ENCODE measurements at regions not wholly inside any gene's neighbourhood (a gene's known extent, or its start where the extent isn't known, plus 50 kb on each side); places are given as distances from the start of the nearest gene placed in this dataset.

DNA sequence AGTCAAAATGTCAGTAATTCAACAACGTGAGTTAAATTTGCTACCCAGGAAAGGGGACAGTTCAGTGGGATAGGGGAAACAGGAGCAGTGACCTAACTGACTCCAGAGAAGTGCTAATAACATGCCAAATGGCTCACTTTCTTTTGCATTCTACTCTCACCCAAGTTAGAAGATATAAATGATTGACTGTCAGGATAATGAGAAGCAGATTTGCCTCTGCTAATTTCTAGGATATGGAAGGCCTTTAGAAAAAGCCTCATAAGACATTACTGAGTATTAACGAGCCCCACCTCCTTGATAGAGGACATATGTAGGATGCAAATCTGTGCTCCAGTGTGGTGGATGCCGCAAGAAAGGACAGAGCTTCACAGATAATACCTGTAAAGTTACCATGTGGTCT lies 318.6 kb upstream of the NT5C1B start:
- TF ChIP-seq, protein P1, sequence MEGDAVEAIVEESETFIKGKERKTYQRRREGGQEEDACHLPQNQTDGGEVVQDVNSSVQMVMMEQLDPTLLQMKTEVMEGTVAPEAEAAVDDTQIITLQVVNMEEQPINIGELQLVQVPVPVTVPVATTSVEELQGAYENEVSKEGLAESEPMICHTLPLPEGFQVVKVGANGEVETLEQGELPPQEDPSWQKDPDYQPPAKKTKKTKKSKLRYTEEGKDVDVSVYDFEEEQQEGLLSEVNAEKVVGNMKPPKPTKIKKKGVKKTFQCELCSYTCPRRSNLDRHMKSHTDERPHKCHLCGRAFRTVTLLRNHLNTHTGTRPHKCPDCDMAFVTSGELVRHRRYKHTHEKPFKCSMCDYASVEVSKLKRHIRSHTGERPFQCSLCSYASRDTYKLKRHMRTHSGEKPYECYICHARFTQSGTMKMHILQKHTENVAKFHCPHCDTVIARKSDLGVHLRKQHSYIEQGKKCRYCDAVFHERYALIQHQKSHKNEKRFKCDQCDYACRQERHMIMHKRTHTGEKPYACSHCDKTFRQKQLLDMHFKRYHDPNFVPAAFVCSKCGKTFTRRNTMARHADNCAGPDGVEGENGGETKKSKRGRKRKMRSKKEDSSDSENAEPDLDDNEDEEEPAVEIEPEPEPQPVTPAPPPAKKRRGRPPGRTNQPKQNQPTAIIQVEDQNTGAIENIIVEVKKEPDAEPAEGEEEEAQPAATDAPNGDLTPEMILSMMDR (IDR thresholded peaks at IDR 0.05 in 4 of 5, conservative IDR thresholded peaks at IDR 0.05 in 1 of 5): no peak
- TF ChIP-seq POLR2A (IDR thresholded peaks at IDR 0.05): no peak
- intact Hi-C loops (cut with DNase I; ENCODE audit: low total_unique reads): no loop called here
- DNase-seq (no peak), ATAC-seq (no peak)
- Histone ChIP-seq H3K4me1 (peaks cover 4 to 6% of the 10 kb centered on the region in 2 donors), H3K36me3 (no peaks in the 10 kb centered on the region), H3K27ac (no peak overlapping the region), H3K4me3 (no peak overlapping the region), H3K27me3 (no peaks in the 10 kb centered on the region), H3K9me3 (no peaks in the 10 kb centered on the region)
- in situ Hi-C loops (cut with MboI; ENCODE audit: low sequenced_read_pairs in 4 of 4): no loop called here

DNA sequence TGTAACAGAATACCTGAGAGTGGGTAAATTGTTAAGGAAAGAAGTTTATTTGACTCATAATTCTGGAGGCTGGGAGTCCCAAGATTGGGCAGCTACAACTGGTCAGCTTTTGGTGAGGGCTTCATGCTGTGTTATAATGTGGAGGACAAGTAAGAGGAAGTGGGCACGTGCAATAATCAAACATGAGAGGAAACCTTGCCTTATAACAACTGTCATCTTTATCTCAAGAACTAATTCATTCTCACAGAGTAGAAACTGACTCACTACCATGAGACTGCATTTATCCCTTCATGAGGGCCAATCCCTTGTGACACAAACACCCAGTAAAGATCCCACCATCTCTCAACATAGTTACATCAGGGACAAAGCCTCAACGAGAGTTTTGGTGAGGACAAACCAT lies 318.1 kb upstream of the NT5C1B start:
- intact Hi-C loops (cut with DNase I; ENCODE audit: low total_unique reads): no loop called here
- DNase-seq: no peak
- no peak for ATAC-seq
- no peak overlapping the region for H3K4me3 ChIP-seq
- no peaks in the 10 kb centered on the region for H3K36me3 ChIP-seq
- no peaks in the 10 kb centered on the region for H3K9me3 ChIP-seq
- no peaks in the 10 kb centered on the region for H3K27me3 ChIP-seq
- TF ChIP-seq POLR2A (IDR thresholded peaks at IDR 0.05): no peak
- TF ChIP-seq, protein P1 (IDR thresholded peaks at IDR 0.05 in 4 of 5, conservative IDR thresholded peaks at IDR 0.05 in 1 of 5): no peak
- peaks cover 2 to 3% of the 10 kb centered on the region in 2 donors for H3K4me1 ChIP-seq
- in situ Hi-C loops (cut with MboI; ENCODE audit: low sequenced_read_pairs in 4 of 4): no loop called here
- no peak overlapping the region for H3K27ac ChIP-seq

DNA sequence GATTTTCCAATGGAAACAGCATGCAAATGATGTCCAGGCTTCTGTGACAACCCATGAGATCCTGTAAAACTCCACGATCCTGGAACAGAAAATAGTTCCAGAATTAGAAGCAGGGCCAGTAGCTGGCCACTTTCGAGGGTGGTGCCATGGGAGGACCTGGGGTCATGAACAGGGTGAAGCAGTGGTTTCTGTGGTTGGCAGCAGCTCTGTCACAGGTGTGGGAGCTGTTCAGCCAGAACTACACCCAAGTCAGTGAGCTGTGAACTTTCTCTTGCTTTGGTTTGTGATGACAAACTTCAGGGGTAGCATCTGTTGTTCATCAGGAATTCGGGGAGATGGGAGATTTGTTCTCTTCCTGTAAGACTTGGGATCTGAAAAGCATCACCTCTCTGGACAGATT lies 314.4 kb upstream of the NT5C1B start:
- Histone ChIP-seq H3K36me3 (no peaks in the 10 kb centered on the region), H3K4me1 (peaks cover 5 to 7% of the 10 kb centered on the region in 2 donors), H3K4me3 (no peak overlapping the region), H3K9me3 (no peaks in the 10 kb centered on the region), H3K27me3 (no peaks in the 10 kb centered on the region), H3K27ac (no peak overlapping the region)
- DNase-seq (no peak), ATAC-seq (no peak)
- in situ Hi-C loops (cut with MboI; ENCODE audit: low sequenced_read_pairs in 4 of 4): no loop called here
- intact Hi-C loops (cut with DNase I; ENCODE audit: low total_unique reads): no loop called here
- TF ChIP-seq POLR2A (IDR thresholded peaks at IDR 0.05): no peak
- TF ChIP-seq, protein P1 (IDR thresholded peaks at IDR 0.05 in 4 of 5, conservative IDR thresholded peaks at IDR 0.05 in 1 of 5): no peak

DNA sequence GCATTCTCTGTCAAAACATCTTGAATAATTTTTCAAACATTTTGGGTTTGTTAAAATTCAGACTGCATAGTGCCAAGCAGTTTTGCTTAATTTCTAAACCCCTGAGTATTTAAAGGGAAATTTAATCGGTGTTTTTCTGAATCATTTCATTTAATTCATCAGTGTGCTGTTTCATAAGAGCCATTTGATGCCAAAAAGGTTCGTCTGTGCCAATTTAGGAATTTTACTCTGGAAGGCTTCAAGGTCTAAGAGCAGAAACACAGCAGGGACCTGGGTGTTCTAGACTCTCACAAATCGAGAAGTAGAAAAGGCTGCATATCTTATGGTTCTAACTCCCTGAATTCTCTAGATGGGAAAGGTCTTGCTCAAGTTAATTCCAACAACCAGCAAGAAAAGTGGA lies 311.9 kb upstream of the NT5C1B start:
- Histone ChIP-seq H3K9me3 (no peaks in the 10 kb centered on the region), H3K27me3 (no peaks in the 10 kb centered on the region), H3K36me3 (no peaks in the 10 kb centered on the region), H3K4me1 (peaks cover 5 to 7% of the 10 kb centered on the region in 2 donors), H3K27ac (peak overlapping the region in 3 of 4 donors; percentile 21 to 24 (median 24)), H3K4me3 (no peak overlapping the region)
- DNase-seq: no peak
- ATAC-seq: peak; percentile 28 to 50
- intact Hi-C loops (cut with DNase I; ENCODE audit: low total_unique reads): no loop called here
- TF ChIP-seq, protein P1 (IDR thresholded peaks at IDR 0.05 in 4 of 5, conservative IDR thresholded peaks at IDR 0.05 in 1 of 5): no peak
- no peak for TF ChIP-seq POLR2A (IDR thresholded peaks at IDR 0.05)
- in situ Hi-C loops (cut with MboI; ENCODE audit: low sequenced_read_pairs in 4 of 4): no loop called here

DNA sequence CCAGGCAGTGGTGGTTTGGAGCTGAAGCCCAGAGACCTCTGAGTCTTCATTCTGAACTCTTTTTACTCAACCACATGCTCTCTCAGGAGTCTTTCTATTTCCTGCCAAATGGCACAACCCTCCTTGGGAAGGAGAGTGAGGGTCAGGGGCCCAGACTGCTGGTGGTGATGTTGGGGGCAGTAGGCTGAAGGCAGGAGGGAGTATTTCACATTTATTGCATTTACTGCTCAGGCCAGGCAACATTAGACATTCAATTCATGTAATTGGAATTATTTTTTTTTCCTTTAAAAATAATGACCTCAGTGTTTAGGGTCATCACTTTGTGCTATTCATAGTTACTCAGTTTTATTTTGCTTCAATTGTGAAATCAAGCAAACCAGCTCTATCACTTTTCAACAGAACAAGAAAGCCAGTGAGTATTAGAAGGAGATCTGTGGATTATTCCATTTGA lies 311.3 kb upstream of the NT5C1B start:
- in situ Hi-C loops (cut with MboI; ENCODE audit: low sequenced_read_pairs in 4 of 4) (no loop called here), intact Hi-C loops (cut with DNase I; ENCODE audit: low total_unique reads) (no loop called here)
- H3K4me1 ChIP-seq: peaks cover 5 to 7% of the 10 kb centered on the region in 2 donors
- DNase-seq (peak; percentile 13 to 41), ATAC-seq (peak; percentile 49 to 73)
- no peak for TF ChIP-seq POLR2A (IDR thresholded peaks at IDR 0.05)
- TF ChIP-seq, protein P1 (IDR thresholded peaks at IDR 0.05 in 4 of 5, conservative IDR thresholded peaks at IDR 0.05 in 1 of 5): no peak
- H3K27ac ChIP-seq: peak overlapping the region; percentile 8 to 24 (median 22)
- H3K27me3 ChIP-seq: no peaks in the 10 kb centered on the region
- no peak overlapping the region for H3K4me3 ChIP-seq
- H3K9me3 ChIP-seq: no peaks in the 10 kb centered on the region
- H3K36me3 ChIP-seq: no peaks in the 10 kb centered on the region
